K562 (cell line): ENCODE measurements at regions not wholly inside any gene's neighbourhood (a gene's known extent, or its start where the extent isn't known, plus 50 kb on each side); places are given as distances from the start of the nearest gene placed in this dataset.

Source experiments
- ATAC-seq: fragments of 200-7000 bp; cut with Tn5 transposase; 3 replicates; pipeline ENCODE4 v1.9.1; 2020; ENCODE audit warnings: moderate library complexity
- BruUV-seq: library from RNA; stranded (reverse); fragments of 400-500 nt; replicated peaks from 2 replicates; lab custom pipeline; 2021; lab: Mats Ljungman, UMichigan
- CTCF ChIA-PET: fragments of 300-600 bp; formaldehyde crosslinking; extraction: SDS; loops from one replicate; lab custom pipeline; 2021; ENCODE audit warnings: low intra/inter-chr PET ratio; lab: Yijun Ruan, JAX
- POLR2A ChIA-PET: fragments of 300-600, 350-650 bp; sonication (Branson Sonifier 250); formaldehyde crosslinking; extraction: SDS; loops from one replicate; lab custom pipeline; 2021; ENCODE audit warnings: antibody characterized with exemption, inconsistent platforms; lab: Yijun Ruan, JAX
- DNase-seq, 4 experiments: peaks; one replicate each; pipeline versions ENCODE4 v3.0.0 to v3.0.0-alpha.2; 2011 to 2018; ENCODE audit warnings: low spot score in 3 of 4, mixed read lengths in 3 of 4; ENCODE audit errors: extremely low read depth in 1 of 4
- FAIRE-seq: peaks from 2 replicates; lab custom pipeline; 2011; peaks lifted over from hg19 to GRCh38; lab: Jason Lieb, UNC
- H2AFZ ChIP-seq: 2 replicates; pipeline ENCODE4 v1.6.0; 2011; ENCODE audit warnings: low read depth, low read length, control low read depth, inconsistent platforms
- H3K27ac ChIP-seq: fragments of 200-600 bp; 3 replicates; pipeline ENCODE4 v1.8.0; 2011; ENCODE audit warnings: low read depth, mild to moderate bottlenecking, control low read depth, inconsistent platforms, low read length, moderate library complexity, mixed read lengths; ENCODE audit errors: extremely low read depth
- H3K27me3 ChIP-seq, 2 experiments: fragments of 300-600 bp in 1 of 2; 2 replicates in 1 of 2; 3 replicates in 1 of 2; pipeline versions ENCODE4 v1.6.0 to v1.8.0; 2011; ENCODE audit warnings: inconsistent platforms in 2 of 2, low read length in 2 of 2, mild to moderate bottlenecking in 1 of 2, mixed read lengths in 1 of 2, moderate library complexity in 1 of 2; ENCODE audit not compliant: control insufficient read depth in 2 of 2, insufficient read depth in 2 of 2
- H3K36me3 ChIP-seq: fragments of 300-600 bp; 3 replicates; pipeline ENCODE4 v1.8.0; 2011; ENCODE audit warnings: mild to moderate bottlenecking, low read length, inconsistent platforms; ENCODE audit not compliant: control insufficient read depth, insufficient read depth
- H3K4me1 ChIP-seq, 2 experiments: fragments of 200-600 bp in 1 of 2; replicated peaks in 1 of 2; 2 replicates in 1 of 2; 3 replicates in 1 of 2; pipeline versions ENCODE4 v1.5.1 to v1.8.0; 2011; ENCODE audit warnings: inconsistent platforms in 2 of 2, low read length in 2 of 2, mild to moderate bottlenecking in 1 of 2, mixed read lengths in 1 of 2, moderate library complexity in 1 of 2; ENCODE audit not compliant: control insufficient read depth in 2 of 2, insufficient read depth in 2 of 2
- H3K4me2 ChIP-seq: 2 replicates; pipeline ENCODE4 v1.6.1; 2011; ENCODE audit warnings: low read length, control low read depth, inconsistent platforms, mixed read lengths; ENCODE audit not compliant: insufficient read depth
- H3K4me3 ChIP-seq: fragments of 200-600 bp; sonication (generic), shearing (Covaris generic); 2 replicates; pipeline ENCODE4 v1.5.1; 2016; ENCODE audit warnings: control low read depth, inconsistent platforms
- H3K79me2 ChIP-seq: fragments of 200-600 bp; 3 replicates; pipeline ENCODE4 v1.8.0; 2011; ENCODE audit warnings: low read length, inconsistent platforms; ENCODE audit not compliant: control insufficient read depth, insufficient read depth
- H3K9ac ChIP-seq, 2 experiments: 2 replicates each; pipeline versions ENCODE4 v1.6.0 to v1.6.1; 2011; ENCODE audit warnings: low read depth in 2 of 2, low read length in 2 of 2, control low read depth in 1 of 2, inconsistent platforms in 1 of 2, mild to moderate bottlenecking in 1 of 2, mixed read lengths in 1 of 2; ENCODE audit not compliant: insufficient read depth in 1 of 2
- H3K9me1 ChIP-seq: one replicate; pipeline ENCODE4 v1.6.0; 2011; ENCODE audit warnings: inconsistent platforms, mild to moderate bottlenecking, low read length, moderate library complexity; ENCODE audit not compliant: control insufficient read depth, insufficient read depth
- H3K9me3 ChIP-seq: replicated peaks from 2 replicates; pipeline ENCODE4 v1.5.1; 2011; ENCODE audit warnings: low read depth, low read length, inconsistent platforms; ENCODE audit not compliant: control insufficient read depth, insufficient read depth
- H4K20me1 ChIP-seq: replicated peaks from 2 replicates; pipeline ENCODE4 v1.6.1; 2011; ENCODE audit warnings: low read length, inconsistent platforms, mixed read lengths; ENCODE audit not compliant: control insufficient read depth, insufficient read depth
- HEY1 ChIP-seq: fragments of 250-450 bp; sonication (Bioruptor Pico); IDR thresholded peaks from 2 replicates; pipeline ENCODE4 v1.5.0; 2020; ENCODE audit warnings: mild to moderate bottlenecking, moderate library complexity, borderline replicate concordance
- PTRF ChIP-seq: fragments of 450-650 bp; IDR thresholded peaks from 2 replicates; pipeline ENCODE4 v1.6.1; 2016; ENCODE audit warnings: mild to moderate bottlenecking, missing genetic modification characterization, missing compliant biosample characterization
- WGBS: fragments of 100-300 bp; shearing (Covaris generic); methylation state at CpG from one replicate; pipeline ENCODE4 v1.1.6; 2016; ENCODE audit warnings: low coverage, mixed read lengths; ENCODE audit not compliant: insufficient coverage; ENCODE audit errors: missing lambda C conversion rate; 5-methylcytosine and 5-hydroxymethylcytosine counted together
- in situ Hi-C: fragments of 300-500 bp; cut with MboI; formaldehyde crosslinking; loops from 4 replicates; pipeline ENCODE4 v1.15.0; 2018; ENCODE audit warnings: inconsistent platforms, mixed read lengths
- intact Hi-C: fragments of 100-400 bp; cut with micrococcal nuclease; formaldehyde crosslinking; loops from 2 replicates; pipeline ENCODE4 v1.14.2; 2022
- TF ChIP-seq, protein P1 (sequence below), 2 experiments: fragments of 450-650 bp in 1 of 2; sonication (generic) in 1 of 2; formaldehyde crosslinking in 1 of 2; IDR thresholded peaks; 2 replicates each; pipeline versions ENCODE4 v1.7.1 to v1.9.0; 2016 to 2022; ENCODE audit warnings: inconsistent platforms in 1 of 2, mild to moderate bottlenecking in 1 of 2, missing genetic modification reagents in 1 of 2

DNA sequence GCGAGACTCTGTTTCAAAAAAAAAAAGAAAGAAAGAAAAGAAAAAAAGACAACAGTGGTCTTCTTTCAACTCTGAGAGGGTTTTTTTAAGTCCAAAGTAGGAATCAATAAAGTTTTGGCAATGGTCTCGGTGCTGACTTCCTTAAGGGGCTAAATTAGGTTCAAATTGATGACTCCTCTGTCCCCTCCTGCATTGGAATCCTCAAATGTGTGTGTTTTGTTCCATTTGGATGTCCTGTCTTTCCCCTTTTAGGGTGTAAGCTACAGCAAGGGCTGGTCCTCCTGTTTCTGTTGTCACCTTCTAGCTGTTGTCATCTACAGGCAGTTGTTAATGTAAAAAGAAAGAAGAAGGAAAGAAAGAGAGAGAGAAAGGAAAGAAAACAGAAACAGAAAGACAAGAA lies 54.4 kb downstream of the PABIR2 start:
- ChIA-PET CTCF (no interaction called here), POLR2A (no interaction called here)
- Histone ChIP-seq H3K9me3 (no peaks in the 10 kb centered on the region), H3K4me1 (peaks cover 0 to 24% of the 10 kb centered on the region in 2 experiments; a peak in 4 of 5 replicates), H3K4me3 (no peak overlapping the region), H3K4me2 (no peak overlapping the region), H3K27ac (no peak overlapping the region), H4K20me1 (no peaks in the 10 kb centered on the region), H3K9me1 (no peaks in the 10 kb centered on the region), H2AFZ (no peak overlapping the region), H3K36me3 (no peaks in the 10 kb centered on the region), H3K9ac (no peak overlapping the region), H3K27me3 (no peaks in the 10 kb centered on the region), H3K79me2 (no peaks in the 10 kb centered on the region)
- intact Hi-C loops: no loop called here
- no peak for FAIRE-seq
- no peak for ATAC-seq
- BruUV-seq: no TSS peak
- no peak for DNase-seq
- WGBS: 38% methylated on average over 1 of the region's 2 CpGs
- TF ChIP-seq HEY1 (CRISPR knock-in tag) (no peak), PTRF (tag) (no peak)
- TF ChIP-seq, protein P1, sequence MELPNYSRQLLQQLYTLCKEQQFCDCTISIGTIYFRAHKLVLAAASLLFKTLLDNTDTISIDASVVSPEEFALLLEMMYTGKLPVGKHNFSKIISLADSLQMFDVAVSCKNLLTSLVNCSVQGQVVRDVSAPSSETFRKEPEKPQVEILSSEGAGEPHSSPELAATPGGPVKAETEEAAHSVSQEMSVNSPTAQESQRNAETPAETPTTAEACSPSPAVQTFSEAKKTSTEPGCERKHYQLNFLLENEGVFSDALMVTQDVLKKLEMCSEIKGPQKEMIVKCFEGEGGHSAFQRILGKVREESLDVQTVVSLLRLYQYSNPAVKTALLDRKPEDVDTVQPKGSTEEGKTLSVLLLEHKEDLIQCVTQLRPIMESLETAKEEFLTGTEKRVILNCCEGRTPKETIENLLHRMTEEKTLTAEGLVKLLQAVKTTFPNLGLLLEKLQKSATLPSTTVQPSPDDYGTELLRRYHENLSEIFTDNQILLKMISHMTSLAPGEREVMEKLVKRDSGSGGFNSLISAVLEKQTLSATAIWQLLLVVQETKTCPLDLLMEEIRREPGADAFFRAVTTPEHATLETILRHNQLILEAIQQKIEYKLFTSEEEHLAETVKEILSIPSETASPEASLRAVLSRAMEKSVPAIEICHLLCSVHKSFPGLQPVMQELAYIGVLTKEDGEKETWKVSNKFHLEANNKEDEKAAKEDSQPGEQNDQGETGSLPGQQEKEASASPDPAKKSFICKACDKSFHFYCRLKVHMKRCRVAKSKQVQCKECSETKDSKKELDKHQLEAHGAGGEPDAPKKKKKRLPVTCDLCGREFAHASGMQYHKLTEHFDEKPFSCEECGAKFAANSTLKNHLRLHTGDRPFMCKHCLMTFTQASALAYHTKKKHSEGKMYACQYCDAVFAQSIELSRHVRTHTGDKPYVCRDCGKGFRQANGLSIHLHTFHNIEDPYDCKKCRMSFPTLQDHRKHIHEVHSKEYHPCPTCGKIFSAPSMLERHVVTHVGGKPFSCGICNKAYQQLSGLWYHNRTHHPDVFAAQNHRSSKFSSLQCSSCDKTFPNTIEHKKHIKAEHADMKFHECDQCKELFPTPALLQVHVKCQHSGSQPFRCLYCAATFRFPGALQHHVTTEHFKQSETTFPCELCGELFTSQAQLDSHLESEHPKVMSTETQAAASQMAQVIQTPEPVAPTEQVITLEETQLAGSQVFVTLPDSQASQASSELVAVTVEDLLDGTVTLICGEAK (IDR thresholded peaks at IDR 0.05): peak; percentile 57
- TF ChIP-seq, protein P1 (CRISPR knock-in tag; IDR thresholded peaks at IDR 0.05): no peak
- in situ Hi-C loops: no loop called here
